HepG2 (cell line): ENCODE measurements at regions not wholly inside any gene's neighbourhood (a gene's known extent, or its start where the extent isn't known, plus 50 kb on each side); places are given as distances from the start of the nearest gene placed in this dataset.

ENCODE experiments used
- ATAC-seq: fragments of 200-7000 bp; cut with Tn5 transposase; 3 replicates; pipeline ENCODE4 v1.9.1; 2020; ENCODE audit warnings: mild to moderate bottlenecking, moderate library complexity
- BruUV-seq: library from RNA; stranded (reverse); fragments of 400-500 nt; replicated peaks from 2 replicates; lab custom pipeline; 2021; lab: Mats Ljungman, UMichigan
- CTCF ChIA-PET: fragments of 300-600 bp; formaldehyde crosslinking; extraction: SDS; loops from one replicate; lab custom pipeline; 2021; ENCODE audit warnings: low total read pairs, inconsistent platforms, low intra/inter-chr PET ratio; lab: Yijun Ruan, JAX
- POLR2A ChIA-PET: fragments of 350-600 bp; sonication (Branson Sonifier 250); formaldehyde crosslinking; loops from one replicate; lab custom pipeline; 2020; ENCODE audit warnings: antibody characterized with exemption, inconsistent platforms; lab: Yijun Ruan, JAX
- DNase-seq: peaks from one replicate; pipeline ENCODE4 v3.0.0-alpha.2; 2015; ENCODE audit warnings: low spot score
- FAIRE-seq: peaks from 3 replicates; lab custom pipeline; 2011; peaks lifted over from hg19 to GRCh38; lab: Jason Lieb, UNC
- H2AFZ ChIP-seq: one replicate; pipeline ENCODE4 v1.6.1; 2011; ENCODE audit warnings: low read length, inconsistent platforms
- H3K27ac ChIP-seq: fragments of 300-600 bp; 3 replicates; pipeline ENCODE4 v1.8.0; 2011; ENCODE audit warnings: mixed run types, mild to moderate bottlenecking, mixed read lengths, low read length, inconsistent platforms; ENCODE audit not compliant: insufficient read depth; ENCODE audit errors: extremely low read length
- H3K27me3 ChIP-seq, 2 experiments: fragments of 200-600 bp in 1 of 2; 2 replicates in 1 of 2; 3 replicates in 1 of 2; pipeline versions ENCODE4 v1.6.0 to v1.8.0; 2011; ENCODE audit warnings: low read length in 2 of 2, mild to moderate bottlenecking in 2 of 2, moderate library complexity in 2 of 2, inconsistent platforms in 1 of 2; ENCODE audit not compliant: insufficient read depth in 2 of 2, control insufficient read depth in 1 of 2
- H3K36me3 ChIP-seq, 2 experiments: fragments of 200-600 bp in 1 of 2; replicated peaks in 1 of 2; 2 replicates in 1 of 2; 3 replicates in 1 of 2; pipeline versions ENCODE4 v1.5.1 to v1.8.0; 2011; ENCODE audit warnings: low read length in 2 of 2, inconsistent platforms in 1 of 2; ENCODE audit not compliant: insufficient read depth in 2 of 2, control insufficient read depth in 1 of 2
- H3K4me1 ChIP-seq: 2 replicates; pipeline ENCODE4 v1.5.1; 2012; ENCODE audit warnings: low read length, inconsistent platforms; ENCODE audit not compliant: insufficient read depth
- H3K4me2 ChIP-seq: 2 replicates; pipeline ENCODE4 v1.6.0; 2011; ENCODE audit warnings: low read depth, low read length, inconsistent platforms
- H3K4me3 ChIP-seq, 3 experiments: fragments of 200-600 bp in 1 of 3; sonication (generic), shearing (Covaris generic) in 1 of 3; replicated peaks in 1 of 3; 2 replicates each; pipeline ENCODE4 v1.5.1; 2011 to 2016; ENCODE audit warnings: low read length in 3 of 3, inconsistent platforms in 2 of 3, low read depth in 2 of 3, mild to moderate bottlenecking in 2 of 3, control low read depth in 1 of 3, mixed read lengths in 1 of 3; ENCODE audit not compliant: insufficient read depth in 1 of 3
- H3K79me2 ChIP-seq: one replicate; pipeline ENCODE4 v1.6.1; 2011; ENCODE audit warnings: low read length, inconsistent platforms; ENCODE audit not compliant: insufficient read depth
- H3K9ac ChIP-seq: 2 replicates; pipeline ENCODE4 v1.6.0; 2011; ENCODE audit warnings: mild to moderate bottlenecking, low read depth, low read length, inconsistent platforms; ENCODE audit not compliant: insufficient read depth
- H3K9me3 ChIP-seq: 2 replicates; pipeline ENCODE4 v1.5.1; 2012; ENCODE audit warnings: mild to moderate bottlenecking, low read length
- H4K20me1 ChIP-seq: 2 replicates; pipeline ENCODE4 v1.6.0; 2011; ENCODE audit warnings: inconsistent platforms, mild to moderate bottlenecking, low read length, moderate library complexity; ENCODE audit not compliant: insufficient read depth
- BCL6 ChIP-seq: IDR thresholded peaks from 2 replicates; pipeline ENCODE4 v1.6.1; 2016; ENCODE audit warnings: missing genetic modification reagents, missing compliant biosample characterization
- HNRNPLL ChIP-seq: fragments of 200-400 bp; formaldehyde crosslinking; IDR thresholded peaks from 2 replicates; pipeline ENCODE4 v1.6.1; 2017; ENCODE audit warnings: mild to moderate bottlenecking, low read depth, low read length; ENCODE audit not compliant: poor library complexity, severe bottlenecking
- PAX8 ChIP-seq: sonication (generic); formaldehyde crosslinking; IDR thresholded peaks from 2 replicates; pipeline ENCODE4 v1.8.0; 2022; ENCODE audit warnings: mild to moderate bottlenecking, missing genetic modification reagents, borderline replicate concordance
- POGZ ChIP-seq: sonication (generic); formaldehyde crosslinking; IDR thresholded peaks from 2 replicates; pipeline ENCODE4 v1.4.0; 2020; ENCODE audit warnings: mild to moderate bottlenecking, missing genetic modification reagents
- ZBTB14 ChIP-seq: sonication (generic); formaldehyde crosslinking; IDR thresholded peaks from 2 replicates; pipeline ENCODE4 v1.4.0; 2020; ENCODE audit warnings: missing genetic modification reagents
- ZBTB40 ChIP-seq, 2 experiments: fragments of 450-650 bp in 1 of 2; sonication (generic) in 1 of 2; formaldehyde crosslinking in 1 of 2; IDR thresholded peaks; 2 replicates each; pipeline versions ENCODE4 v1.6.1 to v1.8.0; 2016 to 2022; ENCODE audit warnings: antibody characterized with exemption in 1 of 2, mild to moderate bottlenecking in 1 of 2, missing genetic modification reagents in 1 of 2
- ZEB1 ChIP-seq: IDR thresholded peaks from 2 replicates; pipeline ENCODE4 v1.6.1; 2012; ENCODE audit warnings: mild to moderate bottlenecking, low read depth, inconsistent platforms; ENCODE audit not compliant: insufficient replicate concordance
- ZNF296 ChIP-seq: sonication (generic); formaldehyde crosslinking; conservative IDR thresholded peaks from 2 replicates; pipeline ENCODE4 v1.5.0; 2020; ENCODE audit warnings: mild to moderate bottlenecking, missing genetic modification reagents
- ZNF777 ChIP-seq: sonication (generic); formaldehyde crosslinking; IDR thresholded peaks from 2 replicates; pipeline ENCODE4 v1.4.0; 2020; ENCODE audit warnings: missing genetic modification reagents
- ZUFSP ChIP-seq: sonication (generic); formaldehyde crosslinking; IDR thresholded peaks from 2 replicates; pipeline ENCODE4 v1.9.0; 2021; ENCODE audit warnings: missing genetic modification reagents, mild to moderate bottlenecking, borderline replicate concordance
- WGBS: methylation state at CpG from one replicate; pipeline ENCODE4 v1.1.6; 2017; ENCODE audit warnings: low lambda C conversion rate; 5-methylcytosine and 5-hydroxymethylcytosine counted together
- in situ Hi-C: cut with HindIII; loops from 2 replicates; pipeline ENCODE4 v1.10.0; 2017; ENCODE audit warnings: low pct_unique_long_range_greater_than_20kb; ENCODE audit not compliant: extremely low pct_ligation_motif_present
- intact Hi-C: fragments of 100-400 bp; cut with micrococcal nuclease; formaldehyde crosslinking; loops from one replicate; pipeline ENCODE4 v1.10.0; 2022; ENCODE audit not compliant: unreplicated experiment

GRCh38 chr2:234580686-234581085 lies 83.8 kb upstream of the ARL4C start (continued):
- TF ChIP-seq ZEB1 (no peak), ZNF296 (CRISPR knock-in tag) (no peak), ZUFSP (CRISPR knock-in tag) (no peak), ZBTB14 (CRISPR knock-in tag) (no peak), PAX8 (CRISPR knock-in tag) (no peak), HNRNPLL (no peak), POGZ (no peak), BCL6 (no peak)

GRCh38 chr2:234579231-234579962 lies 82.5 kb upstream of the ARL4C start:
- DNase-seq (no peak), ATAC-seq (peak; percentile 75), FAIRE-seq (peak; percentile 40)
- no peak overlapping the region for H3K9ac ChIP-seq
- peak overlapping the region; percentile 29; the same call in 1 of the 2 replicates for H3K4me2 ChIP-seq
- H3K79me2 ChIP-seq, result no peaks in the 10 kb centered on the region
- H3K36me3 ChIP-seq, result no peaks in the 10 kb centered on the region
- no peaks in the 10 kb centered on the region for H4K20me1 ChIP-seq
- 32% methylated on average over 10 of the region's 10 CpGs for WGBS
- H3K4me3 ChIP-seq, result no peak overlapping the region
- no peak overlapping the region for H3K27ac ChIP-seq
- ChIA-PET CTCF (no interaction called here), POLR2A (no interaction called here)
- BruUV-seq, result no TSS peak
- H3K4me1 ChIP-seq, result peaks cover 18% of the 10 kb centered on the region
- intact Hi-C loops, result no loop called here
- H2AFZ ChIP-seq, result peak overlapping the region; percentile 16
- H3K9me3 ChIP-seq, result peaks cover 14% of the 10 kb centered on the region
- peaks cover 0 to 16% of the 10 kb centered on the region in 2 experiments; a peak in 3 of 5 replicates for H3K27me3 ChIP-seq
- in situ Hi-C loops, result no loop called here
- TF ChIP-seq ZNF777 (no peak), ZBTB40 (IDR thresholded peaks at IDR 0.05) (no peak), ZBTB40 (CRISPR knock-in tag; IDR thresholded peaks at IDR 0.05) (0 out of 2 replicates have a peak, but pooled peaks have one; percentile 31)
